ENCODE measurements at regions not wholly inside any gene's neighbourhood (a gene's known extent, or its start where the extent isn't known, plus 50 kb on each side); places are given as distances from the start of the nearest gene placed in this dataset.
A peak's percentile ranks its signal among the peaks of the same experiment; 100 is the strongest.

DNA sequence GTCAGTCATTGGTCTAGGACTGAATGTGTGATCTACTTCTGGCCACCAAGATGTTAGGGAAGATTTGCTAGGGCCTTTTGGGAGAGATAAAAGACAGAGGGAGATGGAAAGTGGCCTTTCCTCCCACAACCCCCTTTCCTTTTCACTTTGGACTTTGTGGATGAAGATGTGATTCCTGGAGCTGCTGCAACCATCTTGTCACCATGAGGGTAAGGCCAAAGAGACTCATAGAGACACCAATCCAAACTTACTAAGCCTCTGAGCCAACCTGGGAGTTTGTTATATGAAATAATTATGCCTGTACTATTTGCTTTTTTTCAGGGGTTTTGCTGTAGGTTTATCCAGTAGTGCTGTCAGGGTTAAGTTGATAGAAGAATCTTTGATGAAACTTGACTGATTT, 111.8 kb upstream of the SMIM23 start:
- peaks cover 0 to 5% of the 10 kb centered on the region in 2 donors for H3K9me3 ChIP-seq
- H3K36me3 ChIP-seq, result no peaks in the 10 kb centered on the region
- no peaks in the 10 kb centered on the region for H3K4me1 ChIP-seq
- H3K4me3 ChIP-seq, result no peak overlapping the region
- TF ChIP-seq CTCF (IDR thresholded peaks at IDR 0.05), result no peak
- H3K27me3 ChIP-seq, result no peaks in the 10 kb centered on the region
- intact Hi-C loops (cut with DNase I), result loop anchor here (10.0 kb wide), 1 partner anchor 191 kb away; no protein-coding TSS in a partner anchor
- H3K27ac ChIP-seq, result no peak overlapping the region
- peak in 1 of 2 donors; percentile 12 for DNase-seq (ENCODE audit: low spot score in 2 of 2)

GRCh38 chr5:171675511-171675910, 110.1 kb upstream of the SMIM23 start:
- Histone ChIP-seq H3K9me3 (peaks cover 0 to 5% of the 10 kb centered on the region in 2 donors), H3K36me3 (no peaks in the 10 kb centered on the region), H3K27ac (no peak overlapping the region), H3K27me3 (no peaks in the 10 kb centered on the region), H3K4me1 (no peaks in the 10 kb centered on the region), H3K4me3 (no peak overlapping the region)
- intact Hi-C loops (cut with DNase I), result loop anchor here (10.0 kb wide), 1 partner anchor 189 kb away; no protein-coding TSS in a partner anchor
- TF ChIP-seq CTCF (IDR thresholded peaks at IDR 0.05), result no peak
- DNase-seq (ENCODE audit: low spot score in 2 of 2), result no peak

DNA sequence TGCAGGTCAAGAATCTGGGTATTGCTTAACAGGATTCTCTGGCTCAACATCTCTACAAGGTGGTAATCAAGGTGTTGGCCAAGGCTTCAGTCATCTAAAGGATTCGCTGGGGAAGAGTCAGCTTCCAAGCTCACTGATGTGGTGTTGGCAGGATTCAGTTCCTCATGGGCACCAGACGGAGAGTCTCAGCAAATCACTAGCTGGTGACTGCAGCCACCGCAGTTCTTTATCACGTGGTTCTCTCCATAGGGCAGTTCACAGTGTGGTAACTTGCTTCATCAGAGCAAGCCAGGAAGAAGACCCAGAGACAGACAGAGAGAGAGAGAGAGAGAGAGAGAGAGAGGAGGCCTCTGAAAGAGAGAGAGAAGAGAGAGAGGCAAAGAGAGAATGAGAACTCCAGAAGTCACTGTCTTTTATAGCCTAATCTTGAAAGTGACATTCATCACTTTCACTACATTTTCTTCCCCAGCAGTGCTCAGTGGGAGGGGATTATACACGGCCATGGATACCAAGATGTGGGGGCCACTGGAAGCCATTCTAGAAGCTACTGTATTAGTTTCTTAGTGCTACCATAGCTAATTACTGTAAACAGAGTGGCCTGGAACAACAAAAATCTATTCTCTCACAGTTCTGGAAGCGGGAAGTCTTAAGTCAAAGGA, 109.2 kb upstream of the SMIM23 start:
- Histone ChIP-seq H3K36me3 (no peaks in the 10 kb centered on the region), H3K4me3 (no peak overlapping the region), H3K9me3 (peaks cover 0 to 5% of the 10 kb centered on the region in 2 donors), H3K27me3 (no peaks in the 10 kb centered on the region), H3K4me1 (no peaks in the 10 kb centered on the region), H3K27ac (no peak overlapping the region)
- DNase-seq (ENCODE audit: low spot score in 2 of 2), result peak; percentile 16 to 61
- intact Hi-C loops (cut with DNase I), result loop anchor here (10.0 kb wide), 1 partner anchor 188 kb away; no protein-coding TSS in a partner anchor
- no peak for TF ChIP-seq CTCF (IDR thresholded peaks at IDR 0.05)

GRCh38 chr5:171678646-171679045, 107.0 kb upstream of the SMIM23 start:
- intact Hi-C loops (cut with DNase I), result loop anchor here (10.0 kb wide), 1 partner anchor 186 kb away; no protein-coding TSS in a partner anchor
- H3K4me1 ChIP-seq, result peaks cover 0 to 2% of the 10 kb centered on the region in 2 donors
- H3K36me3 ChIP-seq, result no peaks in the 10 kb centered on the region
- H3K4me3 ChIP-seq, result no peak overlapping the region
- TF ChIP-seq CTCF (IDR thresholded peaks at IDR 0.05), result no peak
- peak in 1 of 2 donors; percentile 25 for DNase-seq (ENCODE audit: low spot score in 2 of 2)
- H3K9me3 ChIP-seq, result peaks cover 0 to 4% of the 10 kb centered on the region in 2 donors
- H3K27me3 ChIP-seq, result no peaks in the 10 kb centered on the region
- H3K27ac ChIP-seq, result no peak overlapping the region

- TF ChIP-seq CTCF (IDR thresholded peaks at IDR 0.05), result no peak
These were observed 105.1 kb upstream of the SMIM23 start for GRCh38 chr5:171680485-171680884.

More at GRCh38 chr5:171680485-171680884, 105.1 kb upstream of the SMIM23 start:
- Histone ChIP-seq H3K4me1 (peaks cover 0 to 2% of the 10 kb centered on the region in 2 donors), H3K27me3 (no peaks in the 10 kb centered on the region), H3K9me3 (no peaks in the 10 kb centered on the region), H3K4me3 (no peak overlapping the region), H3K27ac (no peak overlapping the region), H3K36me3 (no peaks in the 10 kb centered on the region)
- DNase-seq (ENCODE audit: low spot score in 2 of 2), result peak in 1 of 2 donors; percentile 27
- intact Hi-C loops (cut with DNase I), result no loop called here

All from ascending aorta (tissue), 2 donors.